Keratinocyte (primary cell): ENCODE measurements at regions not wholly inside any gene's neighbourhood (a gene's known extent, or its start where the extent isn't known, plus 50 kb on each side); places are given as distances from the start of the nearest gene placed in this dataset.

Experiments used
- DNase-seq: peaks from one replicate; pipeline ENCODE4 v3.0.0-alpha.2; 2011; ENCODE audit warnings: low read depth, missing footprints, low spot score
- FAIRE-seq: peaks from 2 replicates; lab custom pipeline; 2011; peaks lifted over from hg19 to GRCh38; lab: Jason Lieb, UNC
- H2AFZ ChIP-seq: 2 replicates; pipeline ENCODE4 v1.6.0; 2012; ENCODE audit warnings: low read length, control low read depth, inconsistent platforms; ENCODE audit not compliant: control insufficient read depth
- H3K27ac ChIP-seq: 2 replicates; pipeline ENCODE4 v1.5.1; 2011; ENCODE audit warnings: low read length; ENCODE audit not compliant: control insufficient read depth, insufficient read depth
- H3K27me3 ChIP-seq: 3 replicates; pipeline ENCODE4 v1.6.0; 2011; ENCODE audit warnings: low read length; ENCODE audit not compliant: control insufficient read depth, insufficient read depth; ENCODE audit errors: extremely low read depth
- H3K36me3 ChIP-seq, 2 experiments: 2 replicates in 1 of 2; 3 replicates in 1 of 2; pipeline ENCODE4 v1.5.1; 2011; ENCODE audit warnings: low read length in 2 of 2, mild to moderate bottlenecking in 1 of 2; ENCODE audit not compliant: control insufficient read depth in 2 of 2, insufficient read depth in 2 of 2; ENCODE audit errors: extremely low read depth in 1 of 2
- H3K4me1 ChIP-seq: 3 replicates; pipeline ENCODE4 v1.5.1; 2011; ENCODE audit warnings: low read length; ENCODE audit not compliant: control insufficient read depth, insufficient read depth; ENCODE audit errors: extremely low read depth
- H3K4me2 ChIP-seq: 3 replicates; pipeline ENCODE4 v1.6.0; 2011; ENCODE audit warnings: low read depth, low read length; ENCODE audit not compliant: control insufficient read depth, insufficient read depth; ENCODE audit errors: extremely low read depth
- H3K4me3 ChIP-seq, 3 experiments: fragments of 200-600 bp in 1 of 3; sonication (generic) in 1 of 3; 2 replicates in 2 of 3; 3 replicates in 1 of 3; pipeline ENCODE4 v1.5.1; 2011 to 2016; ENCODE audit warnings: low read length in 3 of 3, mild to moderate bottlenecking in 3 of 3, control low read depth in 2 of 3, inconsistent platforms in 1 of 3, low read depth in 1 of 3, mixed read lengths in 1 of 3, mixed run types in 1 of 3, moderate library complexity in 1 of 3; ENCODE audit not compliant: control insufficient read depth in 2 of 3, insufficient read depth in 2 of 3; ENCODE audit errors: extremely low read depth in 1 of 3
- H3K79me2 ChIP-seq: 2 replicates; pipeline ENCODE4 v1.6.0; 2012; ENCODE audit warnings: low read length; ENCODE audit not compliant: control insufficient read depth, insufficient read depth
- H3K9ac ChIP-seq: 3 replicates; pipeline ENCODE4 v1.6.0; 2011; ENCODE audit warnings: low read length; ENCODE audit not compliant: control insufficient read depth, insufficient read depth; ENCODE audit errors: extremely low read depth
- H3K9me1 ChIP-seq: 3 replicates; pipeline ENCODE4 v1.6.0; 2011; ENCODE audit warnings: low read length; ENCODE audit not compliant: control insufficient read depth, insufficient read depth; ENCODE audit errors: extremely low read depth
- H3K9me3 ChIP-seq: 2 replicates; pipeline ENCODE4 v1.5.1; 2012; ENCODE audit warnings: low read depth, low read length; ENCODE audit not compliant: control insufficient read depth
- H4K20me1 ChIP-seq: 3 replicates; pipeline ENCODE4 v1.6.0; 2011; ENCODE audit warnings: low read length; ENCODE audit not compliant: control insufficient read depth, insufficient read depth; ENCODE audit errors: extremely low read depth
- EZH2 ChIP-seq: IDR thresholded peaks from one replicate; pipeline ENCODE4 v1.6.1; 2012; ENCODE audit warnings: inconsistent platforms, mild to moderate bottlenecking, low read length, moderate library complexity
- dilution Hi-C: fragments of 300-500 bp; cut with MboI; formaldehyde crosslinking; loops from one replicate; pipeline ENCODE4 v1.7.0; 2020; ENCODE audit warnings: low sequenced_read_pairs; ENCODE audit not compliant: extremely low pct_ligation_motif_present
- TF ChIP-seq, protein P1 (sequence below), 3 experiments: IDR thresholded peaks in 1 of 3; conservative IDR thresholded peaks in 1 of 3; optimal IDR thresholded peaks in 1 of 3; 2 replicates in 2 of 3; 3 replicates in 1 of 3; pipeline versions ENCODE3 to v1.5.1; 2011; ENCODE audit warnings: low read length in 3 of 3, mild to moderate bottlenecking in 3 of 3, moderate library complexity in 2 of 3, control low read depth in 1 of 3, inconsistent platforms in 1 of 3; ENCODE audit not compliant: insufficient read depth in 2 of 3; ENCODE audit errors: extremely low read depth in 1 of 3

DNA sequence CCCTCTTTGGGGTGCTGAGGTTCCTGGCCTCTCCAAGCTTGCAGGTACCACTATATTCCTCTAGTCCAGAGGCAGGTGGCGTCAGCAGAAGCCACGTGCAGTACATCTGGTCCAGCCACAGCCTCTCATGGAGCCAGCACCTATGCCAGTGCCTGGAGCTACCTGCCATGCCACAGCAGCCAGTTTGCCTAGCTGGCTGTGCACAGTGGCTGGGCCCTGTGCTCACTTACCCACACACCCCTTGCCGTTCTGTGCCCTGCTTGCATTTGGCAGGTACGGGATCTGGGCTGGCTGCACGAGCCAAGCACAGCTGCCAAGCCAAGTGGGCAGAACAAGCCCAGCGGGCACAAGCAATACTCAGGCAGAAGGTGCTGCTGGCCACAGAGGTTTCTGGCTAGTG lies 601.1 kb downstream of the EPHA5 start:
- TF ChIP-seq, protein P1, sequence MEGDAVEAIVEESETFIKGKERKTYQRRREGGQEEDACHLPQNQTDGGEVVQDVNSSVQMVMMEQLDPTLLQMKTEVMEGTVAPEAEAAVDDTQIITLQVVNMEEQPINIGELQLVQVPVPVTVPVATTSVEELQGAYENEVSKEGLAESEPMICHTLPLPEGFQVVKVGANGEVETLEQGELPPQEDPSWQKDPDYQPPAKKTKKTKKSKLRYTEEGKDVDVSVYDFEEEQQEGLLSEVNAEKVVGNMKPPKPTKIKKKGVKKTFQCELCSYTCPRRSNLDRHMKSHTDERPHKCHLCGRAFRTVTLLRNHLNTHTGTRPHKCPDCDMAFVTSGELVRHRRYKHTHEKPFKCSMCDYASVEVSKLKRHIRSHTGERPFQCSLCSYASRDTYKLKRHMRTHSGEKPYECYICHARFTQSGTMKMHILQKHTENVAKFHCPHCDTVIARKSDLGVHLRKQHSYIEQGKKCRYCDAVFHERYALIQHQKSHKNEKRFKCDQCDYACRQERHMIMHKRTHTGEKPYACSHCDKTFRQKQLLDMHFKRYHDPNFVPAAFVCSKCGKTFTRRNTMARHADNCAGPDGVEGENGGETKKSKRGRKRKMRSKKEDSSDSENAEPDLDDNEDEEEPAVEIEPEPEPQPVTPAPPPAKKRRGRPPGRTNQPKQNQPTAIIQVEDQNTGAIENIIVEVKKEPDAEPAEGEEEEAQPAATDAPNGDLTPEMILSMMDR (optimal IDR thresholded peaks at IDR 0.05 in 1 of 3, IDR thresholded peaks at IDR 0.05 in 1 of 3, conservative IDR thresholded peaks at IDR 0.05 in 1 of 3; ENCODE audit: extremely low read depth in 1 of 3, insufficient read depth in 2 of 3, low read length in 3 of 3) = no peak
- TF ChIP-seq EZH2 = no peak
- Histone ChIP-seq H4K20me1 (no peaks in the 10 kb centered on the region), H3K36me3 (no peaks in the 10 kb centered on the region), H3K9me1 (no peaks in the 10 kb centered on the region), H2AFZ (no peak overlapping the region), H3K27me3 (no peaks in the 10 kb centered on the region), H3K4me1 (no peaks in the 10 kb centered on the region), H3K79me2 (no peaks in the 10 kb centered on the region), H3K9me3 (no peaks in the 10 kb centered on the region), H3K4me3 (no peak overlapping the region), H3K4me2 (no peak overlapping the region), H3K27ac (no peak overlapping the region), H3K9ac (no peak overlapping the region)
- no peak for DNase-seq
- dilution Hi-C loops = no loop called here
- no peak for FAIRE-seq

DNA sequence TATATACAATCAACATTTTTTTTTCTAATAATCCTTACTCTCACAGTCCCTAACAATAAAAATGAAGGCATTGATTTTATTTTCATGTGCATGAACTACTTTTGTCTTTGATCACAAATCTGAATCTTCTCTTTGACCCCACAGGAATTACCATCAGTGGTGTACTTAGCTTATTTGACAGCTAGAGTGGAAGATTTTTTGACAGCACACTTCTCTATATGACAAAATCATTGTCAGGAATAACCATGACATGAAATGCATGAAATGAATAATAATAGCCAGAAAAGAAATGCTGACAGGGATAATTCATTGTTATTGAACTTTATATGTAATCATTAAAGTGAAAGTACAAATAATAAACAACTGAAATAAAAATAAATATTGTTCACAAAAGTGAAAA lies 604.2 kb downstream of the EPHA5 start:
- Histone ChIP-seq H3K9ac (no peak overlapping the region), H4K20me1 (no peaks in the 10 kb centered on the region), H3K27me3 (no peaks in the 10 kb centered on the region), H2AFZ (no peak overlapping the region), H3K4me2 (no peak overlapping the region), H3K4me1 (no peaks in the 10 kb centered on the region), H3K4me3 (no peak overlapping the region), H3K79me2 (no peaks in the 10 kb centered on the region), H3K27ac (no peak overlapping the region), H3K9me3 (no peaks in the 10 kb centered on the region), H3K9me1 (no peaks in the 10 kb centered on the region), H3K36me3 (no peaks in the 10 kb centered on the region)
- no peak for FAIRE-seq
- DNase-seq = no peak
- dilution Hi-C loops = no loop called here
- TF ChIP-seq EZH2 = no peak
- TF ChIP-seq, protein P1 (optimal IDR thresholded peaks at IDR 0.05 in 1 of 3, IDR thresholded peaks at IDR 0.05 in 1 of 3, conservative IDR thresholded peaks at IDR 0.05 in 1 of 3; ENCODE audit: extremely low read depth in 1 of 3, insufficient read depth in 2 of 3, low read length in 3 of 3) = no peak
